ENCODE measurements at regions not wholly inside any gene's neighbourhood (a gene's known extent, or its start where the extent isn't known, plus 50 kb on each side); places are given as distances from the start of the nearest gene placed in this dataset.

DNA sequence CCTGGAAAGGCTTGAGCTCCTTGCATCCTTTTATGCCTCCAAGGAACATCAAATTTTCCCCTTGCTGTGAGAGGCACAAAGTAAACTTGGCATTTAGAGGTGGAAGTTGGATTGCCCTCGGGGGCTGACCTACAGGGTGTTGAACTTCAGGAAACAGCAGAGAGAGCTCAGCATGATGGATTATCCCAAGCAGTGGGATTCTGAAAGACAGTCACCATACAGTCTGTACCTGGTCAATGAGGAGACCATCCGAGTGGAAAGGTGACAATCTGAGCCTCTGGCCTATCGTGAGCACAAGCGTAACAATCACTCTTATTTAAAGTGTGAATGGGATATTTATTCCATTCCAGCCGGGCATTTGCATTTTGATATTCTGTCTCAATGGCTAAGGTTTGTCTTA is 105.6 kb upstream of the NECTIN3 start:
- TF ChIP-seq, protein P1, sequence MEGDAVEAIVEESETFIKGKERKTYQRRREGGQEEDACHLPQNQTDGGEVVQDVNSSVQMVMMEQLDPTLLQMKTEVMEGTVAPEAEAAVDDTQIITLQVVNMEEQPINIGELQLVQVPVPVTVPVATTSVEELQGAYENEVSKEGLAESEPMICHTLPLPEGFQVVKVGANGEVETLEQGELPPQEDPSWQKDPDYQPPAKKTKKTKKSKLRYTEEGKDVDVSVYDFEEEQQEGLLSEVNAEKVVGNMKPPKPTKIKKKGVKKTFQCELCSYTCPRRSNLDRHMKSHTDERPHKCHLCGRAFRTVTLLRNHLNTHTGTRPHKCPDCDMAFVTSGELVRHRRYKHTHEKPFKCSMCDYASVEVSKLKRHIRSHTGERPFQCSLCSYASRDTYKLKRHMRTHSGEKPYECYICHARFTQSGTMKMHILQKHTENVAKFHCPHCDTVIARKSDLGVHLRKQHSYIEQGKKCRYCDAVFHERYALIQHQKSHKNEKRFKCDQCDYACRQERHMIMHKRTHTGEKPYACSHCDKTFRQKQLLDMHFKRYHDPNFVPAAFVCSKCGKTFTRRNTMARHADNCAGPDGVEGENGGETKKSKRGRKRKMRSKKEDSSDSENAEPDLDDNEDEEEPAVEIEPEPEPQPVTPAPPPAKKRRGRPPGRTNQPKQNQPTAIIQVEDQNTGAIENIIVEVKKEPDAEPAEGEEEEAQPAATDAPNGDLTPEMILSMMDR (IDR thresholded peaks at IDR 0.05), result no peak
- TF ChIP-seq POLR2A (IDR thresholded peaks at IDR 0.05), result no peak
